GM19455 (cell line): ENCODE measurements at regions not wholly inside any gene's neighbourhood (a gene's known extent, or its start where the extent isn't known, plus 50 kb on each side); places are given as distances from the start of the nearest gene placed in this dataset.

Source experiments
- ATAC-seq: cut with Tn5 transposase; IDR thresholded peaks from one replicate; pipeline ENCODE4 v1.9.1; 2021; ENCODE audit not compliant: unreplicated experiment

DNA sequence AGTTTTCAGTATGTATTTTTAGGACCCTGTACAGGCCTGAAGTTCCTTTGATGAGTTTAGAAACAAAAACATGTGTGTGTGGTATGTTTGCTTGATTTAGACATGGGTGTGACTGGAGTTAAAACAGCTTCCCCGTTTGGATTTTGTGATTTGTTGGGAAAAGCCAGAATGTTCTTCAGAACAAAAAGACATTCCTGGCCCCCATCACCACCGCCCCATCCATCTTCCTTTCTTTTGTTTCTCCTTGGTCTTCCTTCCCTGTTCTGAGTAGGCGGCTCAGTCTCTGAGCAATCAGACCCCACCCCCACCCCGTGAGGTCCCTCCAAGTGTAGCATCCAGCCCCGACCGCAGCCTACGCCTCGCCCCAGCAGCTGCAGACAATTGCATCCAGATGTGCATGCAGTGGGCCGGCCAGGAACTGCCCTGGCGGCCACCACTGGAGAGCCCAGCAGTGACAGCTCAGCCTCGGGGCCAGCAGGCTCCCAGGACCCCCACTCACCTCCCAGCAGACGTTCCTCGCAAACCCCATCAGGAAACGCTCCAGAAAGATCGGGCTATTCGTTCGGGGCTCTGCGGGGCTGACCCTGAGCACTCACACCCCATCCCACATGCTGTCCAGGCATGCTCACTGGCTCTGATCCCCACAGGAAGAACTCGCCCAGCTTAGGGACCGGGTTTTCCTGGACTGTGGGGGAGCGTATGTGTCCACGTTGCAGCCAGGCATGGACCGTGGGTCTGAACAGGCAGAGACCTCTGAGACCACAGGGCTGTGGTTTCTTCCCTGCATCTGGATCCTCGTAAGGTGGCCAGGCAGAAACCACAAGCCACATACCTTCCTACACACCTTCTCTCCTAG lies 99.8 kb upstream of the CDH5 start:
- ATAC-seq, result no peak

DNA sequence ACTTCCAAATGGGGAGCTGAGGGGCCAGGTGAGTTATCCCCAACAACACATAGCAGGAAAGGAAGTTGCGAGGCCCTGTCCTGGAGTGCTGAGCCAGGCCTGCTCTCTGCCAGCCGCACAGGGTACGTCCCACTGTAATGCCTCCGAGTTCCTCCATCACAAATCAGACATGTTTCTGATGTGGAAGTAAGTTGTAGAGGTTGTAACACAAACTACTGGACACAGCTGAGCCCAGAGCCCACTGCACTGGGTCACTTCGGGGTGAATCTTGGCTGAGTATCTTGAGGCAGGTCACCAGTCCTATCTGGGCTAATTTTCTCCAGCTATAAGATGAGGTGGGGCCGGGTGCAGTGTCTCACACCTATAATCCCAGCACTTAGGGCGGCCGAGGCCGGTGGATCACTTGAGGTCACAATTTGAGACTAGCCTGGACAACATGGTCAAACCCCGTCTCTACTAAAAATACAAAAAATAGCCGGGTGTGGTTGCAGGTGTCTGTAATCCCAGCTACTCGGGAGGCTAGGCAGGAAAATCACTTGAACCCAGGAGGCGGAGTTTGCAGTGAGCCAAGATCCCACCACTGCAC lies 100.8 kb upstream of the CDH5 start:
- ATAC-seq, result no peak

DNA sequence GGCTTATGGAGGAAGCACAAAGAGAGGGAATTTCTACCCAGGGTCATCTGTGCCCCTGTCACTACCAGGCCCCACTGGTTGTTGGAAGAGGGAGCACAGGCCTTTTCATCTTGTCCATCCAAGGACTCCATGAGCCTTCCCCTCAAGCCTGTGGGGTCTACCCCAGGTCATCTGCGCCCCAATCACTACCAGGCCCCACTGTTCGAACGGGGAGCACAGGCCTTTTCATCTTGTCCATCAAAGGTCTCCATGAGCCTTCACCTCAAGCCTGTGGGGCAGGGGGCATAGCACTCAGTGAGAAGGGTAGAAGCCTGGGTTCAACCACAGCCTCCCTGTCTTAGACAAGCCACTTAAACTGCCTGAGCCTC lies 101.5 kb upstream of the CDH5 start:
- ATAC-seq, result no peak

DNA sequence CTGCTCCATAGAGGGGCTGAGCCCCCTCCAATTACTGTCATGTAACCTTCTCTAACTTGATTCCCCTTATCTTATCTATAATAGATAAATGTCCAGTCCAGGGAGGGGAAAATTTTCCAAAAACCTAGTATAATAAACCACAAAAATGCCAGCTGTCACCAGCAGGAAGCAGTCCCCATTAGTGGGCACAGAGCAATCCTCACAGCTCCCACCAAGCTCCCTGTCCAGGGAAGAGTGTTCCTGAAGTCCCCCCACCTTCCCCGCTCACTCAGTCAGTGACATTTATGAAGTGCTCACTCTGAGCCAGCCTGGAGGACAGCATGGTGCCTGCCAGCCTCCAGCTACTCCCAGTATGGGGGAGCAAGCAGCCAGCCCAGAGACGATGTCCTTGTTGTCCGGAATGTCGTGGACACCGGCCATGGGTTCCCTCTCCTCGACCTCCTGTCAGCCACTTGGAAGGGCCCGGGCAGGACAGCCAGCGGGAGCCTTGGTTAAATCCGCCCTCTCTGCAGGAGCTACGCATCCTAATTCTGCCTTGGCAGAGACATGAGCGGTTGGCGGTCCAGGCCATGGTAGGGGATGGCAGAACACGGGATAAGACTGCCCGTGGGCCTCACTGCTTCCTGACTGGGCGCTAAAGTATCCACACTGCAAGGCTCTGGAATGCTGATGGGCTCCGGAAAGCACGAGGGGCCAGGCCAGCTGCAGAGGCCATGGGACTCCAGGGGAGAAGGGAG lies 102.0 kb upstream of the CDH5 start:
- no peak for ATAC-seq

DNA sequence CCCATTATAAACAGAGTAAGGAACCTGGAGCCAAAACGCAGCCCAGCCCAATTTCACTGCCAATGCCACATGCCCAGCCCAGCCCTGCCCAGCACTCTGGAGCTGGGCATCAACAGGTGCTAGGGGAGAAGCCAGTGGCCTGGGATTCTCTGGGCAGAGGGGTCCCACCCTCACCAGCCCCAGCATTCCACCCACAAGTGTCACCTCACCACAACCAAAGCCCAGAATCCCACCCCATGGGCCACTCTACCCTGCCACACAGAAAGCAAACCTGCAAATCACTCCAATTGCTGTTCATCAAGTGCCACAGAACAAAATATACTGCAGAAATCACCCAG lies 102.5 kb upstream of the CDH5 start:
- ATAC-seq, result no peak

DNA sequence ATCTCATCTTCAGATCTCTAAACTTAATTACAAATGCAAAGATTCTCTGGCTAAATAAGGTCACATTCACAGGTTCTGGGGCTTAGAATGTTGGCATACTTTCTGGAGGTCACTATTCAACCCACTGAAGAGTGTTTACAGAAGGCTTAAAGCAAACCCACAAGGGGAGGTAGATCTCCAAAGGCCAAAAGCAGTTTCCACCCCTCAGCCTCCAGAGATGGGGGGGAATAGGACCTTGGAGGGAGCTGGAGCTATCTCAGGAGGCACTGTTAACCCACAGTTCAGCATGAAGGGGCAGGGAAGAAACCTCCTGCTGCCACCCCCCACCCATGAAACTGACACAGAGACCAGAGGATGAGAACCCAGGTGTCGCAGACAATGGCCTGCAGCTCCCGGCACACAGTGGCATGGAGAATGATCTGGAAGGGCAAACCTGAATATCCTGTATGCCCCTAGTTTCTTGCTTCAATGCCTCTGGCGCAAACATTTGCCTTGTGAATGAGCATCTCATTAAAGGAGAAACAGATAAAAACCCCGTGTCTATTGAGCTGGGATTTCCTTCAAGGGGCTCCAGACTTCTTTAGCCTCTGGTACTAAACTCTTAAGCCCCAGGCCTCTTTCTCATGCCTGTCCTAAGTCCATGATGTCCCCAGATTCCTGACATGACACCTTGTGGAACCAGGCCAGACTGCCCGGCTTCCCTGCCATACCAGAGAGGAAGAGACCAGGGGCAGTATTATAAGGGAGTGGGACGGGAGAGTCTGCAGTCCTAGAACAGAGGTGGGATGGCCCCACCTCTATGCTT lies 103.1 kb upstream of the CDH5 start:
- ATAC-seq, result no peak

DNA sequence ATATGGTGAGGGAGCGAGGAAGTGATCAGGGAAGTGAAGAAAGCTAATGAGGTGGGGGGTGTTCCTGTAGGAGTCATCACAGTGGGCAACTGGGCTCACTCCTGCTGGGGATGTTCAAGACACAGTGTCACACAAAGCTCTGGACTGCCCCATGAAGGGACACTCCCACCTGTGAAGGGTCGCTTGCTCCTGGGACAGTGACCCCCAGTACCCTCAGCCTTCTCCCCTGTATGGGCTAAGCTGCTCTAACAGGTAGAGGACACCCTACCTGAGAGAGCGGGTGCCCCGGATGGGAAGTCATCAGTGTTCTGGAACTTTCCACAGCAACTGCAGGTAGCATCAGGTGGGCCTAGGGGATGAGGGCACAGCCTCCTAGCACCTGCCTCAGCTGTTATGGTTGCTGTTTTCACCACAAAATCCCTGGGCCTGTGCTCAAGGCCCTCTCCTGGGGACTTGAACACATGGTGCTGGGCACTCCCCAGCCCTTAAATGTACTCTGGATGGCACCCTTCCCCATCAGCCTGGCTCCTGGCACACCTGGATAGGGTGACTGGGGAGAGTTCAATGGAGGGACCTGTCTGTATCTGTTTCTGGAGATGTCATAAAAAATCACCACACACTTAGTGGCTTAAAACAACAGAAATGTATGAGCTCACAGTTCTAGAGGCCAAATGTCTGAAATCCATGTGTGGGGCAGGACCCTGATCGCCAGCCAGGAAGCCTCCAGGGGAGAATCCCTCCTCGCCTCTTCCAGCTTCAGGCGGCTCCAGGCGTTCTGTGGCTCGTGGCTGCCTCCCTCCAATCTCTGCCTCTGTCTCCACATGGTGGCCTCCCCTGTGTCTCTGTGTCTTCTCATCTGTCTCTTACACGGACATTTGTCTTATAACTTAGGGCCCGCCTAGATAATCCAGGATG lies 104.0 kb upstream of the CDH5 start:
- no peak for ATAC-seq

DNA sequence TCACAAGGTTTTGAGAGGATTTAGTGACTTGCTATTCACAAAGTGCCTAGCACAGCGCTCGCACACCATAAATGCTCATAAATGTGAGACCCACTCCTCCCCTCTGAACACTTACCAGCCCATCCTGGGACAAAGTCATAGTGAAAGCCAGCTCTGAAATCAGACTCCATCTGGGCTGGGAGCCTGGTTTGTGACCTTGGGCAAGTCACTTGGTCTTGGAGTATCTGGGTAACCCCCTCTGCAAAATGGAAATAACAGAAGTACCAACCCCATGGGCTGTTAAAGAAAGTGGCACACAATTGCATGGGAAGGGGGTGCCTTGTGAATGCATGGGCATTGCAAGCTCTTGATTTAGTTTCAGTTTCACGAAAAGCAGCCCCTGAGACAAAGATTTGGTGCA lies 104.7 kb upstream of the CDH5 start:
- no peak for ATAC-seq

DNA sequence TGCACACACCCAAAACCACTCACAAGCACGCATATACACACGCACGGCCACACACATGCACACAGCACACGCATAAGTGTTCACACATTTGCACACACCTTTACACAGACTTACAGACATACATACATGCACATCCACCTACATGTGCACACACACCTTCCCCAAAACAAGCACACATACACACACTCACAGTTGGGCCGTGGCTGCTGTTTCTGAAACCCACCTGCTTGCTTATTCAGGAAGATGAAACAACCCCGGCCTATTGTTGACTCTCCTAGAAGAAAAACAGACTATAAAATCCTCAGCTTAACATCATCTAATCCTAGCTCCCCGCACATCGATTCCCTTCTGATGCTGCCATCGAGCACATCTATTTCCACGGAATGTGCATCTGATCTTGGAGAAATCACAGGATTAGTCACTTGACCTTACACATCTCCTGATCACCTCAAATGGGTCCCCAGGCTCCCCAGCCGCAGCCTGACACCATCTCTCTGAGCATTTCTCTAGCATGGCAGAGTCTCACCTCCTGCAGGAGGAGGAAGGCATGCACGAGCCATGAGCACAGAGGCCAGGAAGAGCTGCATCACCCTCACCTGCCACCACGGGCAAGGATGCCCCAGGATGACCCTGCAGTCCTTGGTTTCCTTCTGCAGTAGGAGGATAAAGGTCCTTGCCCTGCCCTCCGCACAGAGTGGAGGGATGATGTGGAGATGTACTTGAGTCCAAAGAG lies 105.8 kb upstream of the CDH5 start:
- no peak for ATAC-seq

DNA sequence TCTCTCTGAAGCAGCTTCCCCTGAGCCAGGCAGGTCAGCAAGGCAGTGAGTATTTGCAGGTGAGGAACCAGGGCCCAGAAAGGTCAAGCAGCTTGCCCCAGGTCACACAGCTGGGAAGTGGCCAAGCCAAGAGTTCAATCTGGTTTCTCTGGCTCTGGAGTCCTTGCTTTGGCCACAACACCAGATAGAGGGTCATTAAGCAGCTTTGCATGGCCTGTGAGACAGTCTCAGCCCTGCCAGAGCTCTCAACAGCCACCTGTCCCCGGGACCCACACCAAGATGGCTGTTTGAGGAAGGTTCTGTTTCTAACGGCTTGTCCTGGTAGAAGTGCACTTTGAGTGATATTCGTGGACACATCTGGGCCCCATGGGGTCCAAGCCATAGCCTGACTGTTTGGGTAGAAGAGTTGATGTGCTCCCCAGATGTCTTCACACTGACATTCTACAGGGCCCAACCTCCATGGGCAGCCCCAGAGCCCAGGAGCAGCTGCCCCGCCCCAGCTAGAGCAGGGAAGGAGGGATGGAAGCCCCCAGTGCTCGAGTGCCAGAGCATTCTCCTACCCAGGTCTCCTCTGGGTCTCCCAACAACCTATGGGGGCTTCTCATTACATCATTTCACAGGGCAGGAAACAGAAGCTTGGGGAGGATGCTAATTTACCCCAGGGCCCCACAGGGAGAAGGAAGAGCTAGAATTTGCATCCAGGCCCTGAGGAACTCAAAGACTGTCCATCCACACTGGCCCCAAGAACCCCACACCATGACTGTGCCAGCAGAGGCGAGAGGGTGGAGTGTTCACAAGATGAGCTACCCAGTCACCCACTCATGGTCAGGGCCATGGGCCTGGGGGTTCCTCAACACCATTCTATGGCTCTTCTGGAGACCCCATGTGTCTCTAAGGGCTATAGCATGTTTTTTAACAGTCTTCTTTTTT lies 107.3 kb upstream of the CDH5 start:
- no peak for ATAC-seq

DNA sequence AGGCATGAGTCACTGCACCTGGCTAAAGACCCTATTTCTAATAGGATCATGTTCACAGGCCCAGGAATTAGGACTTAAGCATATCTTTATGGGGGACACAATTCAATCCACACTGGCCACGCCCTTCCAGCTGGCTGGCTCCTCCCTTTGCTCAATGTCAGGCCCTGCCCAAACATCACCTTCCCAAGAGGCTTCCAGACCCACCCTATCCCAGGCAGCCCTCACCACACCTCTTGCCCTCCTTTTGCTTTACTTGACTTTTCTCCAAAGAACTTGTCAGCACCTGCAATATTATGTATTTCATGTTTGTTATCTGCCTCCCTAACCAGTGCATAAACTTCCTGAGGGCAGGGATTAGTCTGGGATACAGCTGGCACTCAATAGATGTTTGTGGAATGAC lies 109.6 kb upstream of the CDH5 start:
- no peak for ATAC-seq

DNA sequence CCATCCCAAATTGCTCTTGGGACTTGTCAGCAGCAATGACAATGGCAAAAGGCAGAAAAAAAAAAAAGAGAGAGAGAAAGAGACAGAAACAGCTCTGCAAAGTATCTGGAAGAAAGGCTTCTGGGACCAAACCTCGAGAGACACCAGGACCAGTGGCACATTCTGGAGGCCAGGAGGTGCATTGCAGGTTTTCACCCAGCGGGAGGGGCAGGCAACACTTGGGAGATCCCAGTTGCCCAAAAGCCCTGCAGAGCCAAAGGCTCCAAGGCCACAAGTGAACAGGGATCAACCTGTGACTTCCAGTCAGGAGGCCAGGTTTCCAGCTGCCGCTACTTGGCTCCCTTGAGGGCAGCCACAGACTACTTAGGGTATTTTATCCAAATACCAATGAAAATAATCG lies 110.8 kb upstream of the CDH5 start:
- ATAC-seq, result no peak

DNA sequence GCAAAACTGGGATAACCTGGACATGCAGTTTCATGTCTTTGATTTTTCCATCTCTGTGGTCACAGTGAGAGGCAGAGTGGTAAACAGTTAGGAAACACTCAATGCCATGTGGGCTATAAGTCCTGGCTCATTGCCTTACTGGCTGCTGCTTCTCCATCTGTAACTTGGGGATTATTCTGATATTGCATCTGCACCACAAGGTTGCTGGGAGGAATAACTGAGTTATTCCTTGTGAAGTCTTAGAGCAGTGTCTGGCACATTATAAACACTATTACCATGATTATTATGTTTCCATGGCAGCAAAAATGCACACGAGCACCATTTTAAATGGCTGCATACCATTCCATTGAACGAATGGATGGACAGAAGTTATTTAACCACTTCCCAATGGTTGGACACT lies 111.7 kb upstream of the CDH5 start:
- ATAC-seq, result no peak

DNA sequence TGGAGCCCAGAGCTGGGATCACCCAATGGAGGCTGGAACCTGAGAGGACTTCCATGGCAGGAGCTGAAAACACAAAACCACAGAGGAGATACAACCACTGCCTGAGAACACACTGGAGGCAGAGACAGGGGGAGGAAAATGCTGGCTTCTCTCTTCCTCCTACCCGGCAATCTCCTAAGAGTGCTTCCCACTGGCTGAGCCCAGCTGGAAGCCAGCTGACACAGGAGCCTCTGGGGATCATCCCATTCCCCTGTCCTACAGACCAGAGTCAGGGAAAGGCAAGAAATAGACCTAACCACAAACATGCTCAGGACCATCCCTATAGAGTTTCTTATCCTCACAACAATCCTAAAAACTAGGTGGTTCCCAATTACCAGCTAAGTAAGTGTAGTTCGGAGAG lies 112.4 kb upstream of the CDH5 start:
- no peak for ATAC-seq

DNA sequence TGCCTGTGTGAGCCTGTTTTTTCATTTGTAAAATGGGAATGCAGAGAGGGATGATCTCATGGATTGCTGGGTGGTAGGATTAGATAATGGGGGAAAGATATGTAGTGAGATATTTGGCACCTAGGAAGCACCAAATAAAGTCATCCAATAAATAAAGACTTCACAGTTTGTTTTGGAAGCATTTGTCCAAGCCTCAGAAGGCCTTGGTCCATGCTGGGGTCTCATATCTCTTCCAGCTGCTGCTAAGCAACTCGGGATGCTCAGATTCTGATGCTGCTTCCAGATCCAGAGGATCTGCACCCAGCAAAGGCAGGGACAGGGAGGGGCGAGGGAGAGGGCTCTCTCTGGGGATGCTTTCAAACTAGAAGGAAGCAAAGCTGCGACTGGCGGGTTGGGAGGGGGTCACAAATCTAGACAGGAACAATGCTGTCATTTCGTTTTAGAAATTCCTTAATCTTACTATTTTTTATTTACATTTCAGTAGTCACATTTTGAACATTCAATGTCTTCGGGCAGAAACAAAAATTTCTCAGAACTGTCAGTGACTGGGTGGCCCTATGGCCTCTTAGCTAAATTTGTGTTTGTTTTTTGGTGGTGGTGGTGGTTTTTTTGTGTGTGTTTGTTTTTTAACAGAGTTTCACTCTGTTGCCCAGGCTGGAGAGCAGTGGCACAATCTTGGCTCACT lies 114.9 kb upstream of the CDH5 start:
- no peak for ATAC-seq

DNA sequence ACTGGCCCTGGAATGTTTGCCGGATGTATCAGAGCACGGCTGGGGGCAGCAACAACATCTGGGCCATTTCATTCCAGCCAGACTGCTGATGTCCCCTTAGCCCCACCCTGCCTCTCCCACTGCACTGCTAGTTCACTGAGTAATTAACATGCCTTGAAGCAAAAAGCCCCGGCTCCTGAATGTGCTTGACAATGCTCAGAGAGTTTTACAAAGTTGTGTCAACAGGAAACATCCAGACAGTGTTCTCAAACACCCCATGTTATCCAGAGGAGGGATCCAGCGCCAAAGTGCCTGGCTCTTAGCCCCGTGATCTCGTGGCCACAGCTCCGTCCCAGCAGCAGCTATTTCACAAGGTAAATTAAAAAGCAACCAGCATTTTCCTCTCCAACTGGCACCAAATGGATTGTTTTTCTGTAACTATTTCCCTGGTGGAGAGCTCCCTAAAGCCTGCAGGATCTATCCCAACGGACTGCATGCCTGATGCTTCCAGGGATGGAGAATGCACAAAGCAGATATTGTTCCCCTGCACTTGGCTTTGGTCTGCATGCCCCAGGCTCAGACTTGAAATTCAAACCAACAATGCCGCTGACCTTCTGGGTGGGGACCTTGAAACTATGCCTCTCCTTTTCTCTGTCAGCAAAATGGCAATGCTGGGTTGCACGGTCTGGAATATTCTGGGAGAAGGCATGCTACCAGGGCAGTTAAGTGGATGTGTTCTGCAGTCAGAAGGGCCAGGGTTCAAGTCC lies 115.6 kb upstream of the CDH5 start:
- ATAC-seq, result no peak
